Keratinocyte (primary cell): ENCODE measurements at regions not wholly inside any gene's neighbourhood (a gene's known extent, or its start where the extent isn't known, plus 50 kb on each side); places are given as distances from the start of the nearest gene placed in this dataset.

Experiments used
- DNase-seq: peaks from one replicate; pipeline ENCODE4 v3.0.0-alpha.2; 2011; ENCODE audit warnings: low read depth, missing footprints, low spot score
- FAIRE-seq: peaks from 2 replicates; lab custom pipeline; 2011; peaks lifted over from hg19 to GRCh38; lab: Jason Lieb, UNC
- H2AFZ ChIP-seq: 2 replicates; pipeline ENCODE4 v1.6.0; 2012; ENCODE audit warnings: low read length, control low read depth, inconsistent platforms; ENCODE audit not compliant: control insufficient read depth
- H3K27ac ChIP-seq: 2 replicates; pipeline ENCODE4 v1.5.1; 2011; ENCODE audit warnings: low read length; ENCODE audit not compliant: control insufficient read depth, insufficient read depth
- H3K27me3 ChIP-seq: 3 replicates; pipeline ENCODE4 v1.6.0; 2011; ENCODE audit warnings: low read length; ENCODE audit not compliant: control insufficient read depth, insufficient read depth; ENCODE audit errors: extremely low read depth
- H3K36me3 ChIP-seq, 2 experiments: 2 replicates in 1 of 2; 3 replicates in 1 of 2; pipeline ENCODE4 v1.5.1; 2011; ENCODE audit warnings: low read length in 2 of 2, mild to moderate bottlenecking in 1 of 2; ENCODE audit not compliant: control insufficient read depth in 2 of 2, insufficient read depth in 2 of 2; ENCODE audit errors: extremely low read depth in 1 of 2
- H3K4me1 ChIP-seq: 3 replicates; pipeline ENCODE4 v1.5.1; 2011; ENCODE audit warnings: low read length; ENCODE audit not compliant: control insufficient read depth, insufficient read depth; ENCODE audit errors: extremely low read depth
- H3K4me2 ChIP-seq: 3 replicates; pipeline ENCODE4 v1.6.0; 2011; ENCODE audit warnings: low read depth, low read length; ENCODE audit not compliant: control insufficient read depth, insufficient read depth; ENCODE audit errors: extremely low read depth
- H3K4me3 ChIP-seq, 3 experiments: fragments of 200-600 bp in 1 of 3; sonication (generic) in 1 of 3; 2 replicates in 2 of 3; 3 replicates in 1 of 3; pipeline ENCODE4 v1.5.1; 2011 to 2016; ENCODE audit warnings: low read length in 3 of 3, mild to moderate bottlenecking in 3 of 3, control low read depth in 2 of 3, inconsistent platforms in 1 of 3, low read depth in 1 of 3, mixed read lengths in 1 of 3, mixed run types in 1 of 3, moderate library complexity in 1 of 3; ENCODE audit not compliant: control insufficient read depth in 2 of 3, insufficient read depth in 2 of 3; ENCODE audit errors: extremely low read depth in 1 of 3
- H3K79me2 ChIP-seq: 2 replicates; pipeline ENCODE4 v1.6.0; 2012; ENCODE audit warnings: low read length; ENCODE audit not compliant: control insufficient read depth, insufficient read depth
- H3K9ac ChIP-seq: 3 replicates; pipeline ENCODE4 v1.6.0; 2011; ENCODE audit warnings: low read length; ENCODE audit not compliant: control insufficient read depth, insufficient read depth; ENCODE audit errors: extremely low read depth
- H3K9me1 ChIP-seq: 3 replicates; pipeline ENCODE4 v1.6.0; 2011; ENCODE audit warnings: low read length; ENCODE audit not compliant: control insufficient read depth, insufficient read depth; ENCODE audit errors: extremely low read depth
- H3K9me3 ChIP-seq: 2 replicates; pipeline ENCODE4 v1.5.1; 2012; ENCODE audit warnings: low read depth, low read length; ENCODE audit not compliant: control insufficient read depth
- H4K20me1 ChIP-seq: 3 replicates; pipeline ENCODE4 v1.6.0; 2011; ENCODE audit warnings: low read length; ENCODE audit not compliant: control insufficient read depth, insufficient read depth; ENCODE audit errors: extremely low read depth
- EZH2 ChIP-seq: IDR thresholded peaks from one replicate; pipeline ENCODE4 v1.6.1; 2012; ENCODE audit warnings: inconsistent platforms, mild to moderate bottlenecking, low read length, moderate library complexity
- dilution Hi-C: fragments of 300-500 bp; cut with MboI; formaldehyde crosslinking; loops from one replicate; pipeline ENCODE4 v1.7.0; 2020; ENCODE audit warnings: low sequenced_read_pairs; ENCODE audit not compliant: extremely low pct_ligation_motif_present
- TF ChIP-seq, protein P1 (sequence below), 3 experiments: IDR thresholded peaks in 1 of 3; conservative IDR thresholded peaks in 1 of 3; optimal IDR thresholded peaks in 1 of 3; 2 replicates in 2 of 3; 3 replicates in 1 of 3; pipeline versions ENCODE3 to v1.5.1; 2011; ENCODE audit warnings: low read length in 3 of 3, mild to moderate bottlenecking in 3 of 3, moderate library complexity in 2 of 3, control low read depth in 1 of 3, inconsistent platforms in 1 of 3; ENCODE audit not compliant: insufficient read depth in 2 of 3; ENCODE audit errors: extremely low read depth in 1 of 3

DNA sequence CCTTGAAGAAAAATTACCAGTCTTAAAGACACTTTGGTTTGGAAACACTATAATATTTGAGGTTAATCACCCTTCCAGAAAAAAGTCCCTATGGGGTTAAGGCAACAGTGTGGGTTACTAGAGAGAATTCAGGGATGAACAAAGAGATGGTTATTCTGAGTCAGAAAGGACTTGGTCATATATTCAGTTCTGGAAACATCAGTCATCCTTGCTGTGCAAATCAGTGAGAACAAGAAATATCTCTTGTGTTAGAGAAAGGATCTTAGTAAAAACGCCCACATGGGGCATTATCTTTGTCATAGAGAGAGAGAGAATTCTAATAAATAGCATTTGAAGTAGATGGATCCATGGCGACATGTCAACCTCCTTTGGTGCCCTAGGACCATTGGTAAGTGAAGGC lies 59.4 kb upstream of the E2F7 start:
- no peak overlapping the region for H2AFZ ChIP-seq
- TF ChIP-seq, protein P1, sequence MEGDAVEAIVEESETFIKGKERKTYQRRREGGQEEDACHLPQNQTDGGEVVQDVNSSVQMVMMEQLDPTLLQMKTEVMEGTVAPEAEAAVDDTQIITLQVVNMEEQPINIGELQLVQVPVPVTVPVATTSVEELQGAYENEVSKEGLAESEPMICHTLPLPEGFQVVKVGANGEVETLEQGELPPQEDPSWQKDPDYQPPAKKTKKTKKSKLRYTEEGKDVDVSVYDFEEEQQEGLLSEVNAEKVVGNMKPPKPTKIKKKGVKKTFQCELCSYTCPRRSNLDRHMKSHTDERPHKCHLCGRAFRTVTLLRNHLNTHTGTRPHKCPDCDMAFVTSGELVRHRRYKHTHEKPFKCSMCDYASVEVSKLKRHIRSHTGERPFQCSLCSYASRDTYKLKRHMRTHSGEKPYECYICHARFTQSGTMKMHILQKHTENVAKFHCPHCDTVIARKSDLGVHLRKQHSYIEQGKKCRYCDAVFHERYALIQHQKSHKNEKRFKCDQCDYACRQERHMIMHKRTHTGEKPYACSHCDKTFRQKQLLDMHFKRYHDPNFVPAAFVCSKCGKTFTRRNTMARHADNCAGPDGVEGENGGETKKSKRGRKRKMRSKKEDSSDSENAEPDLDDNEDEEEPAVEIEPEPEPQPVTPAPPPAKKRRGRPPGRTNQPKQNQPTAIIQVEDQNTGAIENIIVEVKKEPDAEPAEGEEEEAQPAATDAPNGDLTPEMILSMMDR (optimal IDR thresholded peaks at IDR 0.05 in 1 of 3, IDR thresholded peaks at IDR 0.05 in 1 of 3, conservative IDR thresholded peaks at IDR 0.05 in 1 of 3; ENCODE audit: extremely low read depth in 1 of 3, insufficient read depth in 2 of 3, low read length in 3 of 3), result no peak
- no peak for TF ChIP-seq EZH2
- H3K27ac ChIP-seq, result no peak overlapping the region
- H3K79me2 ChIP-seq, result no peaks in the 10 kb centered on the region
- no peak overlapping the region for H3K4me2 ChIP-seq
- no peaks in the 10 kb centered on the region for H3K9me1 ChIP-seq
- H4K20me1 ChIP-seq, result no peaks in the 10 kb centered on the region
- no peak for FAIRE-seq
- no peaks in the 10 kb centered on the region for H3K9me3 ChIP-seq
- no peaks in the 10 kb centered on the region for H3K27me3 ChIP-seq
- dilution Hi-C loops, result no loop called here
- no peak for DNase-seq
- no peaks in the 10 kb centered on the region for H3K36me3 ChIP-seq
- H3K4me1 ChIP-seq, result peaks cover 32% of the 10 kb centered on the region
- no peak overlapping the region for H3K4me3 ChIP-seq
- no peak overlapping the region for H3K9ac ChIP-seq

- dilution Hi-C loops, result no loop called here
- DNase-seq (no peak), FAIRE-seq (no peak)
- TF ChIP-seq, protein P1 (optimal IDR thresholded peaks at IDR 0.05 in 1 of 3, IDR thresholded peaks at IDR 0.05 in 1 of 3, conservative IDR thresholded peaks at IDR 0.05 in 1 of 3; ENCODE audit: extremely low read depth in 1 of 3, insufficient read depth in 2 of 3, low read length in 3 of 3), result no peak
- TF ChIP-seq EZH2, result no peak
- Histone ChIP-seq H3K9me3 (no peaks in the 10 kb centered on the region), H4K20me1 (no peaks in the 10 kb centered on the region), H3K36me3 (no peaks in the 10 kb centered on the region), H3K27ac (peak overlapping the region; percentile 88), H3K9ac (peak overlapping the region; percentile 17), H3K79me2 (no peaks in the 10 kb centered on the region), H3K4me1 (peaks cover 42% of the 10 kb centered on the region), H3K9me1 (no peaks in the 10 kb centered on the region), H3K4me2 (peak overlapping the region; percentile 67), H3K27me3 (no peaks in the 10 kb centered on the region), H3K4me3 (no peak overlapping the region), H2AFZ (no peak overlapping the region)
These were observed 57.3 kb upstream of the E2F7 start for GRCh38 chr12:77122661-77123060.
